Mesenchymal stem cell (in vitro differentiated cells and primary cell): ENCODE measurements at regions not wholly inside any gene's neighbourhood (a gene's known extent, or its start where the extent isn't known, plus 50 kb on each side); places are given as distances from the start of the nearest gene placed in this dataset.

Experiments
- DNase-seq: peaks from one replicate; pipeline ENCODE4 v3.0.0-alpha.2; 2013
- H2AFZ ChIP-seq: one replicate; pipeline ENCODE4 v1.6.1; 2013; ENCODE audit warnings: low read depth, mild to moderate bottlenecking, control low read depth, inconsistent platforms, low read length, moderate library complexity
- H2AK5ac ChIP-seq: 2 replicates; pipeline ENCODE4 v1.6.1; 2013; ENCODE audit warnings: low read length, moderate library complexity, mild to moderate bottlenecking, inconsistent platforms; ENCODE audit not compliant: severe bottlenecking
- H2BK120ac ChIP-seq: one replicate; pipeline ENCODE4 v1.6.1; 2013; ENCODE audit warnings: low read depth, mild to moderate bottlenecking, inconsistent platforms, low read length, moderate library complexity
- H2BK12ac ChIP-seq, 2 experiments: one replicate each; pipeline ENCODE4 v1.6.1; 2013; ENCODE audit warnings: inconsistent platforms in 2 of 2, low read length in 2 of 2, mild to moderate bottlenecking in 2 of 2, moderate library complexity in 2 of 2, control low read depth in 1 of 2
- H2BK15ac ChIP-seq: one replicate; pipeline ENCODE4 v1.6.1; 2013; ENCODE audit warnings: mild to moderate bottlenecking, low read depth, inconsistent platforms; ENCODE audit not compliant: poor library complexity, severe bottlenecking
- H2BK5ac ChIP-seq: 2 replicates; pipeline ENCODE4 v1.6.1; 2013; ENCODE audit warnings: low read depth, mild to moderate bottlenecking, low read length, control low read depth, inconsistent platforms; ENCODE audit not compliant: poor library complexity, severe bottlenecking
- H3K14ac ChIP-seq, 2 experiments: one replicate each; pipeline ENCODE4 v1.6.1; 2013; ENCODE audit warnings: inconsistent platforms in 2 of 2, low read length in 2 of 2, control low read depth in 1 of 2, mild to moderate bottlenecking in 1 of 2, moderate library complexity in 1 of 2
- H3K18ac ChIP-seq, 2 experiments: one replicate each; pipeline ENCODE4 v1.6.1; 2013; ENCODE audit warnings: inconsistent platforms in 2 of 2, low read length in 2 of 2, control low read depth in 1 of 2, low read depth in 1 of 2, mild to moderate bottlenecking in 1 of 2
- H3K23ac ChIP-seq, 2 experiments: one replicate each; pipeline ENCODE4 v1.6.1; 2013; ENCODE audit warnings: inconsistent platforms in 2 of 2, low read length in 2 of 2, mild to moderate bottlenecking in 2 of 2, moderate library complexity in 2 of 2, control low read depth in 1 of 2
- H3K27ac ChIP-seq: 2 replicates; pipeline ENCODE4 v1.5.1; 2013; ENCODE audit warnings: mild to moderate bottlenecking, moderate library complexity, low read length, control low read depth, inconsistent platforms; ENCODE audit not compliant: poor library complexity, severe bottlenecking
- H3K27me3 ChIP-seq, 2 experiments: 2 replicates each; pipeline versions ENCODE4 v1.6.1 to v1.7.0; 2013; ENCODE audit warnings: low read length in 2 of 2, mild to moderate bottlenecking in 2 of 2, moderate library complexity in 2 of 2, control low read depth in 1 of 2, inconsistent platforms in 1 of 2; ENCODE audit not compliant: control insufficient read depth in 1 of 2, insufficient read depth in 1 of 2
- H3K36me3 ChIP-seq, 2 experiments: 2 replicates each; pipeline versions ENCODE4 v1.6.1 to v1.7.0; 2013; ENCODE audit warnings: low read length in 2 of 2, control low read depth in 1 of 2, inconsistent platforms in 1 of 2, low read depth in 1 of 2, mild to moderate bottlenecking in 1 of 2; ENCODE audit not compliant: insufficient read depth in 2 of 2, control insufficient read depth in 1 of 2
- H3K4ac ChIP-seq, 2 experiments: one replicate each; pipeline ENCODE4 v1.6.1; 2013; ENCODE audit warnings: inconsistent platforms in 2 of 2, low read length in 2 of 2, mild to moderate bottlenecking in 2 of 2, moderate library complexity in 2 of 2, control low read depth in 1 of 2, low read depth in 1 of 2
- H3K4me1 ChIP-seq: 2 replicates; pipeline ENCODE4 v1.6.1; 2013; ENCODE audit warnings: low read depth, low read length, control low read depth; ENCODE audit not compliant: control insufficient read depth, insufficient read depth
- H3K4me2 ChIP-seq: 2 replicates; pipeline ENCODE4 v1.6.1; 2013; ENCODE audit warnings: low read length, mild to moderate bottlenecking, inconsistent platforms; ENCODE audit not compliant: poor library complexity, severe bottlenecking
- H3K4me3 ChIP-seq, 2 experiments: 2 replicates each; pipeline versions ENCODE4 v1.5.1 to v1.7.0; 2013; ENCODE audit warnings: low read length in 2 of 2, mild to moderate bottlenecking in 2 of 2, control low read depth in 1 of 2, low read depth in 1 of 2; ENCODE audit not compliant: insufficient read depth in 1 of 2
- H3K79me1 ChIP-seq: replicated peaks from 2 replicates; pipeline ENCODE4 v1.6.1; 2013; ENCODE audit warnings: mild to moderate bottlenecking, control low read depth, low read length, inconsistent platforms; ENCODE audit not compliant: poor library complexity, severe bottlenecking
- H3K9ac ChIP-seq: 2 replicates; pipeline ENCODE4 v1.7.0; 2013; ENCODE audit warnings: mild to moderate bottlenecking, low read length, moderate library complexity
- H3K9me3 ChIP-seq: 2 replicates; pipeline ENCODE4 v1.7.0; 2013; ENCODE audit warnings: mild to moderate bottlenecking, low read length; ENCODE audit not compliant: control insufficient read depth
- H4K8ac ChIP-seq: one replicate; pipeline ENCODE4 v1.6.1; 2013; ENCODE audit warnings: inconsistent platforms, mild to moderate bottlenecking, low read length, moderate library complexity
- H4K91ac ChIP-seq: one replicate; pipeline ENCODE4 v1.6.1; 2013; ENCODE audit warnings: mild to moderate bottlenecking, low read length, inconsistent platforms
- WGBS: methylation state at CpG from one replicate; pipeline ENCODE4 v1.1.7; 2013; ENCODE audit warnings: mixed read lengths; 5-methylcytosine and 5-hydroxymethylcytosine counted together

GRCh38 chr1:34682452-34683223, 72.2 kb upstream of the GJB5 start:
- no peak overlapping the region for H2BK120ac ChIP-seq
- H3K4ac ChIP-seq, result no peak overlapping the region
- no peaks in the 10 kb centered on the region for H3K79me1 ChIP-seq

GRCh38 chr1:34683616-34684015, 71.2 kb upstream of the GJB5 start:
- Histone ChIP-seq H2BK15ac (no peak overlapping the region), H3K4me3 (no peak overlapping the region), H2AK5ac (no peak overlapping the region)

More at GRCh38 chr1:34682452-34683223, 72.2 kb upstream of the GJB5 start:
- no peak overlapping the region for H3K9ac ChIP-seq
- no peak for DNase-seq
- H3K4me2 ChIP-seq, result no peak overlapping the region
- H3K9me3 ChIP-seq, result no peaks in the 10 kb centered on the region
- no peak overlapping the region for H3K14ac ChIP-seq
- H2BK5ac ChIP-seq, result no peak overlapping the region
- WGBS, result 95% methylated on average over 5 of the region's 5 CpGs
- H3K18ac ChIP-seq, result no peak overlapping the region
- no peak overlapping the region for H2AK5ac ChIP-seq
- no peaks in the 10 kb centered on the region for H3K36me3 ChIP-seq
- H3K4me1 ChIP-seq, result no peaks in the 10 kb centered on the region
- no peak overlapping the region for H4K8ac ChIP-seq
- H3K4me3 ChIP-seq, result no peak overlapping the region
- no peak overlapping the region for H2AFZ ChIP-seq
- peaks cover 0 to 61% of the 10 kb centered on the region in 2 experiments for H3K27me3 ChIP-seq
- no peak overlapping the region for H3K23ac ChIP-seq
- no peak overlapping the region for H2BK15ac ChIP-seq
- H4K91ac ChIP-seq, result no peak overlapping the region
- H3K27ac ChIP-seq, result no peak overlapping the region
- no peak overlapping the region for H2BK12ac ChIP-seq

GRCh38 chr1:34684266-34684665, 70.6 kb upstream of the GJB5 start:
- no peaks in the 10 kb centered on the region for H3K79me1 ChIP-seq
- no peak overlapping the region for H3K4ac ChIP-seq
- H3K4me3 ChIP-seq, result no peak overlapping the region
- no peak overlapping the region for H3K23ac ChIP-seq
- H3K4me1 ChIP-seq, result no peaks in the 10 kb centered on the region
- H3K18ac ChIP-seq, result no peak overlapping the region
- no peak overlapping the region for H3K4me2 ChIP-seq
- WGBS, result 27% methylated on average over 5 of the region's 5 CpGs
- DNase-seq, result no peak
- no peak overlapping the region for H2BK15ac ChIP-seq
- H3K9ac ChIP-seq, result no peak overlapping the region
- H4K91ac ChIP-seq, result no peak overlapping the region
- H2BK12ac ChIP-seq, result no peak overlapping the region
- H3K27ac ChIP-seq, result no peak overlapping the region
- H2AK5ac ChIP-seq, result no peak overlapping the region
- no peak overlapping the region for H4K8ac ChIP-seq
- peaks cover 0 to 62% of the 10 kb centered on the region in 2 experiments for H3K27me3 ChIP-seq
- H3K14ac ChIP-seq, result no peak overlapping the region
- no peak overlapping the region for H2AFZ ChIP-seq
- H2BK120ac ChIP-seq, result no peak overlapping the region
- H3K36me3 ChIP-seq, result no peaks in the 10 kb centered on the region
- no peak overlapping the region for H2BK5ac ChIP-seq
- H3K9me3 ChIP-seq, result no peaks in the 10 kb centered on the region

More at GRCh38 chr1:34683616-34684015, 71.2 kb upstream of the GJB5 start:
- no peak for DNase-seq
- no peak overlapping the region for H3K27ac ChIP-seq
- no peak overlapping the region for H3K23ac ChIP-seq
- no peak overlapping the region for H2AFZ ChIP-seq
- H3K4me2 ChIP-seq, result no peak overlapping the region
- no peaks in the 10 kb centered on the region for H3K9me3 ChIP-seq
- H3K18ac ChIP-seq, result no peak overlapping the region
- H3K9ac ChIP-seq, result no peak overlapping the region
- H3K4ac ChIP-seq, result no peak overlapping the region
- H2BK5ac ChIP-seq, result no peak overlapping the region
- H4K91ac ChIP-seq, result no peak overlapping the region
- H2BK12ac ChIP-seq, result no peak overlapping the region
- H4K8ac ChIP-seq, result no peak overlapping the region
- H3K36me3 ChIP-seq, result no peaks in the 10 kb centered on the region
- no peak overlapping the region for H3K14ac ChIP-seq
- H3K27me3 ChIP-seq, result peaks cover 0 to 62% of the 10 kb centered on the region in 2 experiments
- no peaks in the 10 kb centered on the region for H3K79me1 ChIP-seq
- no peak overlapping the region for H2BK120ac ChIP-seq
- WGBS, result 49% methylated on average over 3 of the region's 3 CpGs
- H3K4me1 ChIP-seq, result no peaks in the 10 kb centered on the region

- Histone ChIP-seq H3K27ac (no peak overlapping the region), H3K23ac (no peak overlapping the region), H3K36me3 (no peaks in the 10 kb centered on the region), H3K4me1 (no peaks in the 10 kb centered on the region), H3K9me3 (no peaks in the 10 kb centered on the region), H4K8ac (no peak overlapping the region), H3K4me3 (no peak overlapping the region), H3K14ac (no peak overlapping the region), H3K4me2 (no peak overlapping the region), H2BK12ac (no peak overlapping the region), H2AK5ac (no peak overlapping the region), H3K79me1 (no peaks in the 10 kb centered on the region), H2BK120ac (no peak overlapping the region), H3K9ac (no peak overlapping the region), H2BK15ac (no peak overlapping the region), H3K27me3 (peaks cover 0 to 68% of the 10 kb centered on the region in 2 experiments), H3K18ac (no peak overlapping the region), H2AFZ (no peak overlapping the region), H4K91ac (no peak overlapping the region), H2BK5ac (no peak overlapping the region), H3K4ac (no peak overlapping the region)
- no peak for DNase-seq
- WGBS, result 50% methylated on average over 2 of the region's 2 CpGs
Observed at GRCh38 chr1:34685225-34685624, 69.6 kb upstream of the GJB5 start.
